Smooth muscle cell (in vitro differentiated cells): ENCODE measurements at regions not wholly inside any gene's neighbourhood (a gene's known extent, or its start where the extent isn't known, plus 50 kb on each side); places are given as distances from the start of the nearest gene placed in this dataset.
A peak's percentile ranks its signal among the peaks of the same experiment; 100 is the strongest.

ENCODE experiments used
- DNase-seq: peaks from one replicate; lab custom pipeline; 2025; ENCODE audit not compliant: unreplicated experiment; lab: John Stamatoyannopoulos, UW
- H2AFZ ChIP-seq: fragments of 200-600 bp; sonication (generic); 2 replicates; pipeline ENCODE4 v1.6.0; 2016; ENCODE audit warnings: antibody characterized with exemption, low read depth, mild to moderate bottlenecking
- H3F3A ChIP-seq: fragments of 200-600 bp; sonication (generic); 2 replicates; pipeline ENCODE4 v1.6.0; 2017; ENCODE audit warnings: antibody characterized with exemption, low read depth
- H3K27ac ChIP-seq: fragments of 200-600 bp; sonication (generic); 2 replicates; pipeline ENCODE4 v1.5.1; 2016; ENCODE audit warnings: low read depth, mild to moderate bottlenecking
- H3K27me3 ChIP-seq: fragments of 200-600 bp; sonication (generic); 2 replicates; pipeline ENCODE4 v1.6.1; 2016; ENCODE audit warnings: low read depth, mild to moderate bottlenecking
- H3K36me3 ChIP-seq: fragments of 200-600 bp; sonication (generic); 2 replicates; pipeline ENCODE4 v1.5.1; 2016; ENCODE audit warnings: low read depth
- H3K4me1 ChIP-seq: fragments of 200-600 bp; sonication (generic); 2 replicates; pipeline ENCODE4 v1.5.1; 2016; ENCODE audit warnings: low read depth
- H3K4me2 ChIP-seq: fragments of 200-600 bp; sonication (generic); 2 replicates; pipeline ENCODE4 v1.6.0; 2016; ENCODE audit warnings: mild to moderate bottlenecking
- H3K4me3 ChIP-seq: fragments of 200-600 bp; sonication (generic); 2 replicates; pipeline ENCODE4 v1.5.1; 2016; ENCODE audit warnings: mild to moderate bottlenecking
- H3K79me2 ChIP-seq: fragments of 200-600 bp; sonication (generic); 2 replicates; pipeline ENCODE4 v1.6.0; 2016; ENCODE audit warnings: low read depth, mild to moderate bottlenecking
- H3K9ac ChIP-seq: fragments of 200-600 bp; sonication (generic); 2 replicates; pipeline ENCODE4 v1.6.0; 2016; ENCODE audit warnings: low read depth
- H3K9me3 ChIP-seq: fragments of 200-600 bp; sonication (generic); replicated peaks from 2 replicates; pipeline ENCODE4 v1.5.1; 2016; ENCODE audit warnings: low read depth
- H4K20me1 ChIP-seq: fragments of 200-600 bp; sonication (generic); 2 replicates; pipeline ENCODE4 v1.6.0; 2016; ENCODE audit warnings: low read depth
- WGBS: methylation state at CpG from one replicate; pipeline ENCODE4 v1.1.7; 2016; ENCODE audit warnings: low lambda C conversion rate; 5-methylcytosine and 5-hydroxymethylcytosine counted together
- TF ChIP-seq, protein P1 (sequence below): fragments of 200-600 bp; sonication (generic); IDR thresholded peaks from 2 replicates; pipeline ENCODE4 v1.5.1; 2017; ENCODE audit warnings: borderline replicate concordance, mild to moderate bottlenecking, antibody characterized with exemption; ENCODE audit not compliant: insufficient read depth, poor library complexity, severe bottlenecking

DNA sequence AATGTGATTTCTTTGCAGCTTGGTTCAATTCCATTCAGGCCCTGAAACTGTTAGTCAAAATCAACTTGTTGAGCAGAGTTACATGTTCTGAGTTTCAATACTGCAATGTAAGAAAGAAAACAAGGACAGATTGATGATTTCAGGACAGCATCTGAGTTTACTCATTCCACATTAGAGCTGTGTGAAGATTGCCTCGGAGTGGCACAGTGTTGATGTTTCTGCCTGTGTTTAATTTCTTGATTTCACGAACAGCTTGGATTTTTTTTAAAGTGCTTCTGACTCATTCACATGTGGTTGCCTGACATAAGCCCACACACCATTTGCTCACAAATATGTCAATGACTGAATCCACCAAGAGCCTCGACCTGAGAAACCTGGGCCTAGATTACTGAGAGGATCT is 101.2 kb upstream of the PARD3 start:
- Histone ChIP-seq H4K20me1 (no peaks in the 10 kb centered on the region), H3K27ac (peak overlapping the region; percentile 74), H3K9ac (no peak overlapping the region), H3K79me2 (no peaks in the 10 kb centered on the region), H3F3A (peaks cover 8% of the 10 kb centered on the region), H2AFZ (no peak overlapping the region), H3K4me2 (peak overlapping the region; percentile 5), H3K4me1 (no peaks in the 10 kb centered on the region), H3K9me3 (no peaks in the 10 kb centered on the region), H3K4me3 (no peak overlapping the region), H3K36me3 (no peaks in the 10 kb centered on the region), H3K27me3 (no peaks in the 10 kb centered on the region)
- WGBS, result 7% methylated on average over 3 of the region's 3 CpGs
- TF ChIP-seq, protein P1, sequence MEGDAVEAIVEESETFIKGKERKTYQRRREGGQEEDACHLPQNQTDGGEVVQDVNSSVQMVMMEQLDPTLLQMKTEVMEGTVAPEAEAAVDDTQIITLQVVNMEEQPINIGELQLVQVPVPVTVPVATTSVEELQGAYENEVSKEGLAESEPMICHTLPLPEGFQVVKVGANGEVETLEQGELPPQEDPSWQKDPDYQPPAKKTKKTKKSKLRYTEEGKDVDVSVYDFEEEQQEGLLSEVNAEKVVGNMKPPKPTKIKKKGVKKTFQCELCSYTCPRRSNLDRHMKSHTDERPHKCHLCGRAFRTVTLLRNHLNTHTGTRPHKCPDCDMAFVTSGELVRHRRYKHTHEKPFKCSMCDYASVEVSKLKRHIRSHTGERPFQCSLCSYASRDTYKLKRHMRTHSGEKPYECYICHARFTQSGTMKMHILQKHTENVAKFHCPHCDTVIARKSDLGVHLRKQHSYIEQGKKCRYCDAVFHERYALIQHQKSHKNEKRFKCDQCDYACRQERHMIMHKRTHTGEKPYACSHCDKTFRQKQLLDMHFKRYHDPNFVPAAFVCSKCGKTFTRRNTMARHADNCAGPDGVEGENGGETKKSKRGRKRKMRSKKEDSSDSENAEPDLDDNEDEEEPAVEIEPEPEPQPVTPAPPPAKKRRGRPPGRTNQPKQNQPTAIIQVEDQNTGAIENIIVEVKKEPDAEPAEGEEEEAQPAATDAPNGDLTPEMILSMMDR, result no peak
- no peak for DNase-seq

- Histone ChIP-seq H3K4me1 (no peaks in the 10 kb centered on the region), H2AFZ (no peak overlapping the region), H3K9me3 (no peaks in the 10 kb centered on the region), H3K36me3 (no peaks in the 10 kb centered on the region), H4K20me1 (no peaks in the 10 kb centered on the region), H3K4me3 (no peak overlapping the region), H3K9ac (no peak overlapping the region), H3K4me2 (no peak overlapping the region), H3K27me3 (no peaks in the 10 kb centered on the region), H3K79me2 (no peaks in the 10 kb centered on the region), H3F3A (peaks cover 13% of the 10 kb centered on the region), H3K27ac (no peak overlapping the region)
- WGBS, result 98% methylated on average over 5 of the region's 5 CpGs
- TF ChIP-seq, protein P1, result no peak
- DNase-seq, result no peak
Observed at GRCh38 chr10:34912771-34913170, 97.7 kb upstream of the PARD3 start.

DNA sequence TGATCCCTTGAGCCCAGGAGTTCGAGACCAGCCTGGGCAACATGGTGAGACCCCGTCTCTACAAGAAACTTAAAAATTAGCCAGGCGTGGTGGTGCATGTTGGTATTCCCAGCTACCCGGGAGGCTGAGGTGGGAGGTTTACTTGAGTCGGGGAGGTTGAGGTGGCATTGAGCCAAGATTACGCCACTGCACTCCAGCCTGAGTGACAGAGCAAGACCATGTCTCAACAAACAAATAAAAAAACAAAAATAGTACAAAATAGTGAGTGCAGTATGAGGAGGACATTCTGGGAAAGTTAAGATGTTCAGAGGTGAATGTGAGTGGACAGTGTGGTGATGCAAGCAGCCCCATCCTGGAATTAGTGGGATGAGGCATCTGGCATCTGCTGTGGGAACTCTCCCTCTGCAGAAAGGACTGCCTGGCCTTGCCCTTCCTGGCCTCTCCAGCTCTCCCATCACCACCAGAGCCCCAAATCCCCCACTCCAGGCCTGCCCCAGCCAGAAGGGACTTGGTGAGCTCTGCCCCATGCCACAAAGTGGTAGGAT is 96.6 kb upstream of the PARD3 start:
- H3K27me3 ChIP-seq, result no peaks in the 10 kb centered on the region
- no peak for DNase-seq
- 94% methylated on average over 6 of the region's 6 CpGs for WGBS
- H3K36me3 ChIP-seq, result no peaks in the 10 kb centered on the region
- no peaks in the 10 kb centered on the region for H4K20me1 ChIP-seq
- no peak overlapping the region for H3K4me2 ChIP-seq
- H3K9me3 ChIP-seq, result no peaks in the 10 kb centered on the region
- H3K4me3 ChIP-seq, result no peak overlapping the region
- no peaks in the 10 kb centered on the region for H3K79me2 ChIP-seq
- no peak overlapping the region for H3K9ac ChIP-seq
- no peak overlapping the region for H2AFZ ChIP-seq
- H3K4me1 ChIP-seq, result no peaks in the 10 kb centered on the region
- peaks cover 12% of the 10 kb centered on the region for H3F3A ChIP-seq
- TF ChIP-seq, protein P1, result no peak
- no peak overlapping the region for H3K27ac ChIP-seq

GRCh38 chr10:34908481-34908880 is 93.4 kb upstream of the PARD3 start:
- DNase-seq, result no peak
- Histone ChIP-seq H3K4me1 (peaks cover 6% of the 10 kb centered on the region), H3F3A (peaks cover 7% of the 10 kb centered on the region), H3K79me2 (no peaks in the 10 kb centered on the region), H3K4me3 (no peak overlapping the region), H3K9me3 (no peaks in the 10 kb centered on the region), H2AFZ (no peak overlapping the region), H4K20me1 (no peaks in the 10 kb centered on the region), H3K27me3 (no peaks in the 10 kb centered on the region), H3K36me3 (no peaks in the 10 kb centered on the region), H3K9ac (no peak overlapping the region), H3K27ac (peak overlapping the region; percentile 50), H3K4me2 (peak overlapping the region; percentile 26)
- TF ChIP-seq, protein P1, result no peak
- 16% methylated on average over 5 of the region's 5 CpGs for WGBS
